H1 (cell line): ENCODE measurements at regions not wholly inside any gene's neighbourhood (a gene's known extent, or its start where the extent isn't known, plus 50 kb on each side); places are given as distances from the start of the nearest gene placed in this dataset.

Experiments
- BACH1 ChIP-seq: IDR thresholded peaks from 2 replicates; pipeline ENCODE4 v1.6.1; 2012; ENCODE audit warnings: low read length, improper control_type of control experiment
- SIRT6 ChIP-seq: IDR thresholded peaks from one replicate; pipeline ENCODE4 v1.7.1; 2012; ENCODE audit warnings: low read length, inconsistent platforms
- TAF1 ChIP-seq: IDR thresholded peaks from 2 replicates; pipeline ENCODE4 v1.6.1; 2011; ENCODE audit warnings: mild to moderate bottlenecking, low read depth, low read length
- TEAD4 ChIP-seq: IDR thresholded peaks from 2 replicates; pipeline ENCODE4 v1.6.1; 2012; ENCODE audit warnings: low read depth, low read length, inconsistent platforms, mixed read lengths

- TF ChIP-seq TEAD4 (no peak), BACH1 (no peak), TAF1 (no peak), SIRT6 (no peak)
These were observed 426.5 kb upstream of the NFE2L3 start (continued) for GRCh38 chr7:25725451-25725850.
